Fibroblast of skin of left biceps (primary cell): ENCODE measurements at regions not wholly inside any gene's neighbourhood (a gene's known extent, or its start where the extent isn't known, plus 50 kb on each side); places are given as distances from the start of the nearest gene placed in this dataset.
"Not testable (repeated sequence)": the region's sequence is repeated elsewhere in the genome, so short reads cannot be mapped to it uniquely, and the experiment has no call there.

Experiments used
- DNase-seq, 2 experiments: peaks; one replicate each; pipeline ENCODE4 v3.0.0-alpha.2; 2013; ENCODE audit warnings: low read depth in 2 of 2

DNA sequence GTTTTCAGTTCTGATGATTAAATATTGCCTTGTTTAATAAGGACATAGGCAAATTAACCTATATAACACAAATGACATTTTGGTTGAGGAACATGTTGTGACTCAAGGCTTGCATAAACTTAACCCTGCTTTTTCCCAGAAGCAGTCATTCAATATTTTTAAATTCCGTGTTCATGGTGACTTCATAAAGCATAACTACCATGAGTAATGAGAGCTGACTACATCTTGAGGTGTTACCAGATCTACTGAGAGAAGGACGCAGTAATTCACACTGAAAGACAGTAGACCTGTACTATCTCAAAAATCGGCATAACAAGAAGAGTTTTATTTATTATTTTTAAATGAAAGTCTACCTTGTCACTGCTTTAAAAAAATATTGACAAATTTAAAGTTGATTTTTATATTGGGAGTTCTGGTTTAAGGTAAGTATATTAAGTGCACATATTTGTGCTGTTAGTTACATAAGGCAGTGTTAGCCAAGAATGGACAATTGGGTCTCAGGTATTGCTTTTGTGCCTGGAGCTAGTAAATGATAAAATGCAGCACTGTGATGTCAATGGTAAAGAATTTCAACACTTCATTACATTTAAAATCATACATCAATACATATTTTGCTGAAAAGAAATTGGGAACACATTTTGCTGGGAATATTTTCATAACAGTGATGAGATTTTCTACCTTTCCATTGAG is 1198.5 kb downstream of the FSCB start:
- no peak for DNase-seq

- DNase-seq, result no peak
Observed at GRCh38 chr14:43307836-43308235, 1199.2 kb downstream of the FSCB start.

DNA sequence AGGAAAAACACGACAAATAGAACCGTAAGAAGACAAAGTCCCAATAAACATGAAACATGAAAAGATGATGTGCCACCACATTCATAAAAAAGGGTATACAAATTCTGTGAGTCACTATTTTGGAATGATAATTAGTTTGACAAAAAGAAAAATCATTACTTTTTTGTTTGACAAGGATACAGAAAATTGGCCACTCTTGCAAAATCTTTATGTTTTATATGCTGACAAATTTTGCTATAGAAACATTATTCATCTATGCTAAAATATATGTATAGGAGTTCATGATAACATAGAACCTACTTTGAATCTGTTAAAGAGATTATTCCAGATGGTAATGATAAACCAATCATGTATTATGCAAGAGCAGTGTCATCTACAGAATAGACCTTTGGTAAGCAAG is 1201.0 kb downstream of the FSCB start:
- no peak for DNase-seq

- no peak for DNase-seq
Observed at GRCh38 chr14:43297794-43298193, 1209.3 kb downstream of the FSCB start.

GRCh38 chr14:43296061-43296460 is 1211.0 kb downstream of the FSCB start:
- DNase-seq, result not testable (repeated sequence)

GRCh38 chr14:43285575-43285974 is 1221.5 kb downstream of the FSCB start:
- no peak for DNase-seq

DNA sequence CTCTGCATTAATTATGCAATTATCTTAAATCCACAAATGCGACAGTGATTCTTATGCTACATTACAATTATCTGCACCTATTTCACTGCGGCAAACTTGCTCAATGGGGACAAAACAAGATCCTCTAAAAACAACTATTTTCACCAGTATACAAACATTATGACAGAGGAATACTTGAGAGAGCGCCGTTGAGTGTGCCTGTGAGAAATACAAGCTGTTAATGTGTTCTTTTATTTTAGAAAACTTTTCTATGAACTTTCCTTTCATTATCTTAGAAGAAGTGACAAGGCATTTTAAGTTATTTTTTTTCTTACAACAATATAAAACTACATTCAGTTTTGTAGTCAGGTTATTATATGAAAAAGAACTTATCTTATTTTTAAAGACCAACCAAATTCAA is 1247.0 kb downstream of the FSCB start:
- no peak for DNase-seq

DNA sequence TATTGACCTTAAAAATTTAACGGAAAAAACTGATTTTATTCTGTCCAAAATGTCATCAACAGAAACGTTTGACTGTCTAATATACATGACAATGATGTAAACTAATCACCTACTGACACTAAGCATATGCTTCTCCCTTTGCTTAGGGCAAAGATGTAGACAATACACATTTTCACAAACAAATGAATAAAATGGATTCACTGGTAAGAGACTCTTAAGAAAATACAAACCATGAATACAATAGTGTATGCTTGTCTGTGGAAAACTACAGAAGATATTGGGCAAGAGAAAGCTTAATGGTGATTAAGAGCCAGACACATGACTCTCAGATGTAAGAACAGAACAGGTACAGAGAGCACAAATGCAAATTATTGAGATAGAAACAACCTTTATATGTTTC is 1248.7 kb downstream of the FSCB start:
- no peak for DNase-seq

DNA sequence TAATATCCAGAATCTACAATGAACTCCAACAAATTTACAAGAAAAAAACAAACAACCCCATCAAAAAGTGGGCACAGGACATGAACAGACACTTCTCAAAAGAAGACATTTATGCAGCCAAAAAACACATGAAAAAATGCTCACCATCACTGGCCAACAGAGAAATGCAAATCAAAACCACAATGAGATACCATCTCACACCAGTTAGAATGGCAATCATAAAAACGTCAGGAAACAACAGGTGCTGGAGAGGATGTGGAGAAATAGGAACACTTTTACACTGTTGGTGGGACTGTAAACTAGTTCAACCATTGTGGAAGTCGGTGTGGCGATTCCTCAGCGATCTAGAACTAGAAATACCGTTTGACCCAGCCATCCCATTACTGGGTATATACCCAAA is 1250.1 kb downstream of the FSCB start:
- not testable (repeated sequence) for DNase-seq

DNA sequence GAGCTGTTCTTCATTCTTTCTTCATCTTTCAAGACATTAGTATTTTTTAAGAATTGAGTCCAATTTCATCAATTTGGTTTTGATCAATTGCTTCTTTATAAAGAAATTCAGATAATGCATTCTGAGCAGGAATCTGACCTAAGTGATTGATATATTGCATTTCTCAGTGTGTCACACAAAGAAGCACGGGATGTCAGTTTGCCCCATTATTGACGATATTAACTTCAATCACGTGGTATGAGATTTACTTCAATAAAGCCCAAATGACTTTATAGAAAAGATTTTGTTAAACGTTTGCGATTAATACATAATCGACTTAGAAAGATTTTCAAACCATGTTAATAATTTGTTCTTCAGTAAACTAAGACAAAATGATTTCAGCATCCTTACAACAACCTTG is 1254.2 kb downstream of the FSCB start:
- DNase-seq, result no peak

- DNase-seq, result no peak
Observed at GRCh38 chr14:43249591-43249990, 1257.5 kb downstream of the FSCB start.

GRCh38 chr14:43249116-43249515 is 1258.0 kb downstream of the FSCB start:
- no peak for DNase-seq

- no peak for DNase-seq
Observed at GRCh38 chr14:43247877-43248276, 1259.2 kb downstream of the FSCB start.

- no peak for DNase-seq
Observed at GRCh38 chr14:43244142-43244625, 1262.9 kb downstream of the FSCB start.

DNA sequence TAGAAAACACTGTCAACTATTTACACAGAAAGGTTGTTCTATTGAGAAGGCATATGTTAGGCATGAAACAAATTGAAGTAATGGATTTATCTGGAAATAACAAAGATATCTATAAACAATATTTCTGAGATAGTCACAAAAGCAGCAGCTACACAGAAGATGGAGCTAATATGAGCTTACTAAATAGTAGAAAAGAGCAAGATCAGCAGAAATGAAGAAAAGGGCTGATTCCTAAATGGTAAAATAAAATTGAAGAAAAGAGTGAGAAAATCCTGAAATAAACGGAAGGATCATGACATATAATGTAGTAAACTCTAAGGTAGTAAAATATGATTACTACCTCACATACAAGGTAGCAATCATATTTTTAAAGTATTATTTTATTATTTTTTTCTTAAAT is 1263.9 kb downstream of the FSCB start:
- no peak for DNase-seq

- no peak for DNase-seq
Observed at GRCh38 chr14:43232261-43232660, 1274.8 kb downstream of the FSCB start.

- no peak for DNase-seq
Observed at GRCh38 chr14:43215524-43215923, 1291.6 kb downstream of the FSCB start.

GRCh38 chr14:43207189-43207588 is 1299.9 kb downstream of the FSCB start:
- DNase-seq, result no peak

DNA sequence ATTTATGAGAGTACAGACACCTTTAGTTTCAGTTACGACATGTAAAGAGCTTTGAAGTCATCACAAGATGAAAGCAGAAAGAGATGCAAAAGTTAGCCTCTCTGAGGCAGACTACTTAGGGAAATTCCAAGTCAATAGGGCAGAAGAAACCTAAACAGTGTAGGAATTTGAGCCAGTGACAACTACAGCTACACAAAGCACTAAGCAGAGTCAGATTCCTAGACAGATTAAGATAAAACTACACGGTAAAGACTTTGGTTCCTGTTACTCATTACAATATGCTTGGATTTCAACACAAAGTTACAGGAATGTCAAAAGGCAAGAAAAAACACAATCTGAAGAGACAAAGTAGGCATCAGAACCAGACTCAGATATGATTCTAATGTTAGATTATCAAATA is 1302.3 kb downstream of the FSCB start:
- DNase-seq, result no peak

- no peak for DNase-seq
Observed at GRCh38 chr14:43200519-43200918, 1306.6 kb downstream of the FSCB start.

- DNase-seq, result no peak
Observed at GRCh38 chr14:43198465-43198864, 1308.6 kb downstream of the FSCB start.

DNA sequence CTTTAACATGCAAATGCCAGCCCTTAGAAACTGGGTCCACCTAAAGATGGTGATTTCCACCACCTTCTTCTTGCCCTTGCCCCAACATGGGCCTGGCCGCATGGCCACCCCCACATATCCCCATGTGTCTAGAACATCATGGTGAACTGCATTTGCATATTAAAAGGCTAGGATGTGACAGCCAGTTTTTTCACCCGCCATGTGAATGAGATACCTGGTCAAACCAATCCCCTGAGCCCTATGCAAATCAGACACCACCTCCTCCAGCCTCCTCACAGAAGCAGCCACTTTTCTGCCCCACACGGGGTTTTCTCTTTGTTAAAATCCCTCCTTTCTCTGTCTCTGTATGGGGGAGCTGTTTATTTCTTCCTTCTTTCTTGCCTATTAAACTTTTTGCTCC is 1322.5 kb downstream of the FSCB start:
- no peak for DNase-seq

DNA sequence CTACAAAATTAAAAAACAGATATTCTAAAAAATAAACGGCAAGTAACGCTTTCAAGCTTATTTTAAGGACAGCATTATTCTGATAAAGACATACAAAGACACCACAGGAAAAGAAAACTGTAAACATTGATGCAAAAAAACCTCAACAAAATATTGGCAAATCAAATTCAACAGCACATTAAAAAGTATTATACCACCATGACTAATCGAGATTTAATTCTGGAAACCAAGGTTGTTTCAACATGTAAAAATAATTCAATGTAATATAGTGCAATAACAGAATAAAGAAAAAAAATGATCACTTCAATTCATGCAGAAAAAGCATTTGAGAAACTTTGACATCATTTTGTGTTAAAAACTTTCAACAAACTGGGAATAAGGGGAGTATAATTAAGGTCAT is 1323.2 kb downstream of the FSCB start:
- DNase-seq, result no peak

GRCh38 chr14:43175896-43176295 is 1331.2 kb downstream of the FSCB start:
- DNase-seq, result no peak
